ENCODE measurements at regions not wholly inside any gene's neighbourhood (a gene's known extent, or its start where the extent isn't known, plus 50 kb on each side); places are given as distances from the start of the nearest gene placed in this dataset.

GRCh38 chr10:42995537-42995936 lies 81.3 kb upstream of the RET start:
- H3K4me1 Mint-ChIP-seq: no peaks in the 10 kb centered on the region
- H3K4me3 Mint-ChIP-seq: no peak overlapping the region
- DNase-seq (no peak), ATAC-seq (ENCODE audit: low read depth) (no peak)
- no peaks in the 10 kb centered on the region for H3K27me3 Mint-ChIP-seq
- ChIA-PET CTCF (no interaction called here), POLR2A (no interaction called here)
- Histone ChIP-seq H4K20me1 (ENCODE audit: control insufficient read depth, insufficient read depth, low read length, poor library complexity, severe bottlenecking) (no peaks in the 10 kb centered on the region), H3K9me3 (ENCODE audit: control extremely low read depth in 1 of 3, control insufficient read depth in 2 of 3, insufficient read depth in 1 of 3, low read length in 2 of 3) (no peaks in the 10 kb centered on the region), H2AFZ (ENCODE audit: insufficient read depth, low read depth, low read length, poor library complexity, severe bottlenecking) (no peak overlapping the region), H3K4me2 (replicated peaks; ENCODE audit: low read depth, low read length, poor library complexity, severe bottlenecking) (no peak overlapping the region), H3K9ac (ENCODE audit: low read length) (no peak overlapping the region), H3K4me3 (ENCODE audit: control extremely low read depth in 1 of 5, extremely low read depth in 1 of 5, insufficient read depth in 1 of 5, low read depth in 2 of 5, low read length in 4 of 5) (no peak overlapping the region), H3K79me2 (ENCODE audit: control insufficient read depth, insufficient read depth, low read length) (no peaks in the 10 kb centered on the region), H3K36me3 (replicated peaks in 1 of 2; ENCODE audit: control extremely low read depth in 1 of 2, control insufficient read depth in 1 of 2, extremely low read depth in 1 of 2, insufficient read depth in 2 of 2, low read length in 1 of 2) (no peaks in the 10 kb centered on the region), H3K27ac (ENCODE audit: low read length in 2 of 2) (no peak overlapping the region), H3K27me3 (replicated peaks in 1 of 4; ENCODE audit: control extremely low read depth in 1 of 4, control insufficient read depth in 3 of 4, insufficient read depth in 4 of 4, low read length in 3 of 4) (no peaks in the 10 kb centered on the region), H3K4me1 (ENCODE audit: control insufficient read depth in 2 of 2, insufficient read depth in 2 of 2, low read length in 2 of 2) (no peaks in the 10 kb centered on the region)
- WGBS (ENCODE audit: insufficient coverage): 86% methylated on average over 1 of the region's 2 CpGs
- intact Hi-C loops (cut with micrococcal nuclease): no loop called here
- no peak for TF ChIP-seq EZH2 (IDR thresholded peaks at IDR 0.05; ENCODE audit: borderline replicate concordance, insufficient read depth, low read depth, low read length, poor library complexity, severe bottlenecking)
- no peak for TF ChIP-seq CTCF (IDR thresholded peaks at IDR 0.05)
- H3K9me3 Mint-ChIP-seq (ENCODE audit: insufficient read depth): no peaks in the 10 kb centered on the region
- no peak overlapping the region for H3K27ac Mint-ChIP-seq

GRCh38 chr10:42996588-42996987 lies 80.3 kb upstream of the RET start:
- Histone ChIP-seq H3K9me3 (ENCODE audit: control extremely low read depth in 1 of 3, control insufficient read depth in 2 of 3, insufficient read depth in 1 of 3, low read length in 2 of 3) (no peaks in the 10 kb centered on the region), H3K9ac (ENCODE audit: low read length) (no peak overlapping the region), H4K20me1 (ENCODE audit: control insufficient read depth, insufficient read depth, low read length, poor library complexity, severe bottlenecking) (no peaks in the 10 kb centered on the region), H3K4me2 (replicated peaks; ENCODE audit: low read depth, low read length, poor library complexity, severe bottlenecking) (no peak overlapping the region), H3K27ac (ENCODE audit: low read length in 2 of 2) (no peak overlapping the region), H3K4me3 (ENCODE audit: control extremely low read depth in 1 of 5, extremely low read depth in 1 of 5, insufficient read depth in 1 of 5, low read depth in 2 of 5, low read length in 4 of 5) (no peak overlapping the region), H3K79me2 (ENCODE audit: control insufficient read depth, insufficient read depth, low read length) (no peaks in the 10 kb centered on the region), H2AFZ (ENCODE audit: insufficient read depth, low read depth, low read length, poor library complexity, severe bottlenecking) (no peak overlapping the region), H3K36me3 (replicated peaks in 1 of 2; ENCODE audit: control extremely low read depth in 1 of 2, control insufficient read depth in 1 of 2, extremely low read depth in 1 of 2, insufficient read depth in 2 of 2, low read length in 1 of 2) (no peaks in the 10 kb centered on the region), H3K4me1 (ENCODE audit: control insufficient read depth in 2 of 2, insufficient read depth in 2 of 2, low read length in 2 of 2) (no peaks in the 10 kb centered on the region), H3K27me3 (replicated peaks in 1 of 4; ENCODE audit: control extremely low read depth in 1 of 4, control insufficient read depth in 3 of 4, insufficient read depth in 4 of 4, low read length in 3 of 4) (no peaks in the 10 kb centered on the region)
- CTCF ChIA-PET: no interaction called here
- Mint-ChIP-seq H3K4me3 (no peak overlapping the region), H3K27ac (no peak overlapping the region), H3K27me3 (no peaks in the 10 kb centered on the region), H3K4me1 (no peaks in the 10 kb centered on the region), H3K9me3 (ENCODE audit: insufficient read depth) (no peaks in the 10 kb centered on the region)
- WGBS (ENCODE audit: insufficient coverage): 85% methylated on average over 5 of the region's 5 CpGs
- ATAC-seq (ENCODE audit: low read depth): no peak
- POLR2A ChIA-PET: no interaction called here
- intact Hi-C loops (cut with micrococcal nuclease): no loop called here
- TF ChIP-seq EZH2 (IDR thresholded peaks at IDR 0.05; ENCODE audit: borderline replicate concordance, insufficient read depth, low read depth, low read length, poor library complexity, severe bottlenecking) (no peak), CTCF (IDR thresholded peaks at IDR 0.05) (no peak)
- no peak for DNase-seq
